HL-60 (cell line): ENCODE measurements at regions not wholly inside any gene's neighbourhood (a gene's known extent, or its start where the extent isn't known, plus 50 kb on each side); places are given as distances from the start of the nearest gene placed in this dataset.
"Not testable (repeated sequence)": the region's sequence is repeated elsewhere in the genome, so short reads cannot be mapped to it uniquely, and the experiment has no call there.

ENCODE experiments used
- DNase-seq, 2 experiments: peaks; one replicate each; pipeline ENCODE4 v3.0.0-alpha.2; 2010 to 2020; ENCODE audit warnings: low read depth in 1 of 2, low spot score in 1 of 2
- H3K27ac ChIP-seq: fragments of 250-450 bp; sonication (Bioruptor Pico); replicated peaks from 2 replicates; pipeline ENCODE4 v1.5.1; 2020; ENCODE audit warnings: mild to moderate bottlenecking, moderate library complexity
- H3K27me3 ChIP-seq: fragments of 250-450 bp; sonication (Bioruptor Pico); 2 replicates; pipeline ENCODE4 v1.5.1; 2021; ENCODE audit warnings: mild to moderate bottlenecking, moderate library complexity; ENCODE audit not compliant: insufficient read depth, poor library complexity, severe bottlenecking
- H3K4me3 ChIP-seq: replicated peaks from 2 replicates; pipeline ENCODE4 v1.5.1; 2011; ENCODE audit warnings: mild to moderate bottlenecking, control low read depth, low read length; ENCODE audit not compliant: insufficient read depth
- CTCF ChIP-seq: IDR thresholded peaks from one replicate; pipeline ENCODE4 v1.5.1; 2011; ENCODE audit warnings: low read length, control low read depth, inconsistent platforms; ENCODE audit not compliant: insufficient read depth
- GABPA ChIP-seq: IDR thresholded peaks from 2 replicates; pipeline ENCODE4 v1.6.1; 2012; ENCODE audit warnings: low read depth
- POLR2AphosphoS5 ChIP-seq: IDR thresholded peaks from 2 replicates; pipeline ENCODE4 v1.6.1; 2012; ENCODE audit warnings: low read depth
- SPI1 ChIP-seq: IDR thresholded peaks from 2 replicates; pipeline ENCODE4 v1.6.1; 2012; ENCODE audit warnings: low read depth, mild to moderate bottlenecking, borderline replicate concordance
- TF ChIP-seq, protein P1 (sequence below): IDR thresholded peaks from 2 replicates; pipeline ENCODE4 v1.6.1; 2012; ENCODE audit warnings: low read depth; ENCODE audit not compliant: insufficient replicate concordance

DNA sequence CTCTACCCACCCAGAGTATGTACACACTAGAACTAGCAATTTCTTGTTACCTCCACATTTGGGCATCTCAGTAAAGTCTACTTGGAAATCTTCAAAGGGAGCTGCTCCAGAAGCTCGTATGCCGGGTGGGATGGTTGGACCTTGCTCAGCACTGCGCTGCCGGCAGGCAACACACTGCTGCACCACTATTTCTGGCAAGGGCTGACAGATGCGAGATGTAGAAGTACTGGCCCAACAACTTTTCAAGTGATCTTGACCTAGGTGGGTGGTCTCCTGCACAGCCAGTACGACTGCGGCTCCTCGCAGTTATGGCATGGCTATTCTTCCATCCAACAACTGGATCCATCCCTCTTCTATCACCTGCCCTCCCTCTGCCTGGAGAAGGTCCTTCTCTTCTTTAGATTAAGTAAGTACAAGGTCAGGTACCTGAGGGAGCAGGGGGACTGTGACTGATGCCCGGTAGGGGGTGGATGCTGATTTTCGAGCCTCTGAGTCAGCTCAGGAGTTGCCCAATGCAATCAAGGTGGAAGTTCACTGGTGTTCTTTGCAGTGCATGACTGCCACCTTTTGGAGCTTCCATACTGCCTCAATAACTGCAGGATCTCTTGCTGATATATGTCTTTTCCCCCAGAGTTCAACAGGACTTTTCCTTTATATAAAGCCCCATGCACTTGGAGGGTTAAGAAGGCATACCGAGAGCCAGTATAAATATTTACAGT, 100.4 kb upstream of the SLC1A4 start:
- TF ChIP-seq SPI1 (no peak), CTCF (no peak), GABPA (no peak), POLR2AphosphoS5 (no peak)
- TF ChIP-seq, protein P1, sequence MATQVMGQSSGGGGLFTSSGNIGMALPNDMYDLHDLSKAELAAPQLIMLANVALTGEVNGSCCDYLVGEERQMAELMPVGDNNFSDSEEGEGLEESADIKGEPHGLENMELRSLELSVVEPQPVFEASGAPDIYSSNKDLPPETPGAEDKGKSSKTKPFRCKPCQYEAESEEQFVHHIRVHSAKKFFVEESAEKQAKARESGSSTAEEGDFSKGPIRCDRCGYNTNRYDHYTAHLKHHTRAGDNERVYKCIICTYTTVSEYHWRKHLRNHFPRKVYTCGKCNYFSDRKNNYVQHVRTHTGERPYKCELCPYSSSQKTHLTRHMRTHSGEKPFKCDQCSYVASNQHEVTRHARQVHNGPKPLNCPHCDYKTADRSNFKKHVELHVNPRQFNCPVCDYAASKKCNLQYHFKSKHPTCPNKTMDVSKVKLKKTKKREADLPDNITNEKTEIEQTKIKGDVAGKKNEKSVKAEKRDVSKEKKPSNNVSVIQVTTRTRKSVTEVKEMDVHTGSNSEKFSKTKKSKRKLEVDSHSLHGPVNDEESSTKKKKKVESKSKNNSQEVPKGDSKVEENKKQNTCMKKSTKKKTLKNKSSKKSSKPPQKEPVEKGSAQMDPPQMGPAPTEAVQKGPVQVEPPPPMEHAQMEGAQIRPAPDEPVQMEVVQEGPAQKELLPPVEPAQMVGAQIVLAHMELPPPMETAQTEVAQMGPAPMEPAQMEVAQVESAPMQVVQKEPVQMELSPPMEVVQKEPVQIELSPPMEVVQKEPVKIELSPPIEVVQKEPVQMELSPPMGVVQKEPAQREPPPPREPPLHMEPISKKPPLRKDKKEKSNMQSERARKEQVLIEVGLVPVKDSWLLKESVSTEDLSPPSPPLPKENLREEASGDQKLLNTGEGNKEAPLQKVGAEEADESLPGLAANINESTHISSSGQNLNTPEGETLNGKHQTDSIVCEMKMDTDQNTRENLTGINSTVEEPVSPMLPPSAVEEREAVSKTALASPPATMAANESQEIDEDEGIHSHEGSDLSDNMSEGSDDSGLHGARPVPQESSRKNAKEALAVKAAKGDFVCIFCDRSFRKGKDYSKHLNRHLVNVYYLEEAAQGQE: no peak
- no peaks in the 10 kb centered on the region for H3K27me3 ChIP-seq
- DNase-seq: peak in 1 of 2 experiments; percentile 39
- no peak overlapping the region for H3K4me3 ChIP-seq
- no peak overlapping the region for H3K27ac ChIP-seq

- Histone ChIP-seq H3K27ac (no peak overlapping the region), H3K27me3 (no peaks in the 10 kb centered on the region), H3K4me3 (no peak overlapping the region)
- TF ChIP-seq SPI1: no peak
- TF ChIP-seq, protein P1: no peak
- TF ChIP-seq CTCF: no peak
- TF ChIP-seq GABPA: no peak
- TF ChIP-seq POLR2AphosphoS5: no peak
- no peak for DNase-seq
Measured at GRCh38 chr2:64889803-64890202, 99.4 kb upstream of the SLC1A4 start.

DNA sequence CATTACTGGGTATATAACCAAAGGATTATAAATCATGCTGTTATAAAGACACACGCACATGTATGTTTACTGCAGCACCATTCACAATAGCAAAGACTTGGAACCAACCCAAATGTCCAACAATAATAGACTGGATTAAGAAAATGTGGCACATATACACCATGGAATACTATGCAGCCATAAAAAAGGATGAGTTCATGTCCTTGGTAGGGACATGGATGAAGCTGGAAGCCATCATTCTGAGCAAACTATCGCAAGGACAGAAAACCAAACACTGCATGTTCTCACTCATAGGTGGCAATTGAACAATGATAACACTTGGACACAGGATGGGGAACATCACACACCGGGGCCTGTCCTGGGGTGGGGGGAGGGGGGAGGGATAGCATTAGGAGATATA, 92.6 kb upstream of the SLC1A4 start:
- DNase-seq: not testable (repeated sequence)

GRCh38 chr2:64899081-64899865, 89.9 kb upstream of the SLC1A4 start:
- Histone ChIP-seq H3K4me3 (no peak overlapping the region), H3K27ac (peak overlapping the region; percentile 35), H3K27me3 (no peaks in the 10 kb centered on the region)
- no peak for DNase-seq
- TF ChIP-seq CTCF: no peak

More for the DNA sequence above, 92.6 kb upstream of the SLC1A4 start:
- H3K4me3 ChIP-seq, H3K27ac ChIP-seq, H3K27me3 ChIP-seq: not testable (repeated sequence)

GRCh38 chr2:64899876-64900275, 89.3 kb upstream of the SLC1A4 start:
- peak overlapping the region; percentile 35 for H3K27ac ChIP-seq
- not testable (repeated sequence) for DNase-seq, H3K27me3 ChIP-seq, H3K4me3 ChIP-seq
